ENCODE measurements at regions not wholly inside any gene's neighbourhood (a gene's known extent, or its start where the extent isn't known, plus 50 kb on each side); places are given as distances from the start of the nearest gene placed in this dataset.

DNA sequence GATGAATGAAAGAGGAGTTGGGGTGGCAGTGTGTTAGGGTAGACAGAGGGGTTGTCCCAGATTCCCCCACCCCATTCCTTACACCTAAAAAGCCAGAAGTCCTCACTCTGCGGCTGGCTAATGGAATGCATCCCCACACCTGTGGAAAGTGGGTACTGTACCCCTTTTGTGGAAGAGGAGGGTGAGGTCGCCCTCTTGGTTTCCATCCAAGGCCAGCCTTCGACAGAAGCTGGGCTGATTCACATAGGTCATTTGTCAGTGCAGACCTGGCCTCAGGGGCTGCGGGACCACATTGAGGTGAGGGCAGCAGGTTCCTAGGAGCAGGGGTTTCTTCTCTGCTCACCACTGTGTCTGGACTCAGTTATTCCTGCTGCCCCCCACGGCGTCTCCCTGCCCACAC, 671.6 kb downstream of the MATN1 start:
- TF ChIP-seq, protein P1, sequence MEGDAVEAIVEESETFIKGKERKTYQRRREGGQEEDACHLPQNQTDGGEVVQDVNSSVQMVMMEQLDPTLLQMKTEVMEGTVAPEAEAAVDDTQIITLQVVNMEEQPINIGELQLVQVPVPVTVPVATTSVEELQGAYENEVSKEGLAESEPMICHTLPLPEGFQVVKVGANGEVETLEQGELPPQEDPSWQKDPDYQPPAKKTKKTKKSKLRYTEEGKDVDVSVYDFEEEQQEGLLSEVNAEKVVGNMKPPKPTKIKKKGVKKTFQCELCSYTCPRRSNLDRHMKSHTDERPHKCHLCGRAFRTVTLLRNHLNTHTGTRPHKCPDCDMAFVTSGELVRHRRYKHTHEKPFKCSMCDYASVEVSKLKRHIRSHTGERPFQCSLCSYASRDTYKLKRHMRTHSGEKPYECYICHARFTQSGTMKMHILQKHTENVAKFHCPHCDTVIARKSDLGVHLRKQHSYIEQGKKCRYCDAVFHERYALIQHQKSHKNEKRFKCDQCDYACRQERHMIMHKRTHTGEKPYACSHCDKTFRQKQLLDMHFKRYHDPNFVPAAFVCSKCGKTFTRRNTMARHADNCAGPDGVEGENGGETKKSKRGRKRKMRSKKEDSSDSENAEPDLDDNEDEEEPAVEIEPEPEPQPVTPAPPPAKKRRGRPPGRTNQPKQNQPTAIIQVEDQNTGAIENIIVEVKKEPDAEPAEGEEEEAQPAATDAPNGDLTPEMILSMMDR (IDR thresholded peaks at IDR 0.05; ENCODE audit: insufficient read depth, low read depth, low read length): no peak
- TF ChIP-seq EZH2 (IDR thresholded peaks at IDR 0.05; ENCODE audit: insufficient read depth, low read length): no peak
